NCI-H526 (cell line): ENCODE measurements at regions not wholly inside any gene's neighbourhood (a gene's known extent, or its start where the extent isn't known, plus 50 kb on each side); places are given as distances from the start of the nearest gene placed in this dataset.
"Not testable (repeated sequence)": the region's sequence is repeated elsewhere in the genome, so short reads cannot be mapped to it uniquely, and the experiment has no call there.

Experiments used
- DNase-seq, 2 experiments: peaks; one replicate each; lab custom pipeline; 2025; lab: John Stamatoyannopoulos, UW

DNA sequence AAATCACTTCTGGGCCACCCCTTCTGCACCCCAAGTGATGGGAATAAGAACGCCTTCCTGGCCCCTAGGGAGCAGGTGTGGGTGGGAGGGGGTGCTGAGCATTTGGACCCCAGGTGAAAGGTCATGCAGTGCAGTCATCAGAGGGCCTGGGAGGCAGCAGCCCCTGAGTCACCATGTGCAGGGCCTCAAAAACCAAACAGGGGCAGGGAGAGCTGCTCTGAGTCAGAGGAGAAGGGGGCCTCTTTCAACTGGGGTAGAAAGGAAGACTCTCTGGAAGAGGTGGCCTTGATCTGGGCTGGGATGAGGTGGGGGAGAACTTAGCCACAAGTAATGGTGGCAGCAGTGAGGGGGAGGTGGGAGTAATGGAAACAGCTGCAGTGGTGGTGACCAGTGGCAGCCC is 164.3 kb downstream of the BUB3 start:
- no peak for DNase-seq

DNA sequence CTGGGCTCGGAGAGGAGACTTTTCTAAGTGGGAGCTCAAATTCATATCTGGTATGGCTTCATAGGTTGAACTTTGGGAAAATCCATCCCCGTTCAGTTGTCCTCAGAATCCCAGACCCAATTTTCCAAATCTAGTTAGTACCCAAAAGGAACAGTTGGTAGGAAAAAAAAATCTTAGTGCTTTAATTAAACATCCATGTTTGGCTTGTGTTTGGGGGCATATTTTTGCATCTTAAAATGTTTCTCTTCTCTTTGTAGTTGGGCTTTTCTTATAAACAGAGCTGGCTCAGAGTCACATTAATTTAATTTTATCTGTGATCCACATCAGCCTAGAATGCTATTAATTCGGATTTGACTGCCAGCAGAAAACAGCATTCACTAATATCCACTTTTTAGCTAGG is 165.9 kb downstream of the BUB3 start:
- DNase-seq, result no peak

DNA sequence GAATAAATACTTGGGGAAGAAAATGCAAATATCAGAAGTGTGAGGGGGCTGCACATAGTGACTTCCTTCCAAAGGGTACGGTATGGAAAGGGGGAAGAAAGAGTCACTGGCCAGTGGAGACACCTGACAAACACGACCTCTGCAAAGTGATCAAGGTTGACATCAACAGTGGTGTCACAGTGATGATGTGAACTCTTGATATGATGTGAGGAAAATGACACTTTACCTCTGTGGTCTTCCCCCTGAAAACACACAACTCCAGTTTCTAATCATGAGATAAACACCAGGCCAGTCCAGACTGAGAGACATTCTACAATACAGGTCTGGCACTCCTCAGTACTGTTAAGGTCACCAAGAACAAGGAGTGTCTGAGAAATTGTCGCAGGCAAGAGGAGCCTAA is 169.7 kb downstream of the BUB3 start:
- DNase-seq, result no peak

DNA sequence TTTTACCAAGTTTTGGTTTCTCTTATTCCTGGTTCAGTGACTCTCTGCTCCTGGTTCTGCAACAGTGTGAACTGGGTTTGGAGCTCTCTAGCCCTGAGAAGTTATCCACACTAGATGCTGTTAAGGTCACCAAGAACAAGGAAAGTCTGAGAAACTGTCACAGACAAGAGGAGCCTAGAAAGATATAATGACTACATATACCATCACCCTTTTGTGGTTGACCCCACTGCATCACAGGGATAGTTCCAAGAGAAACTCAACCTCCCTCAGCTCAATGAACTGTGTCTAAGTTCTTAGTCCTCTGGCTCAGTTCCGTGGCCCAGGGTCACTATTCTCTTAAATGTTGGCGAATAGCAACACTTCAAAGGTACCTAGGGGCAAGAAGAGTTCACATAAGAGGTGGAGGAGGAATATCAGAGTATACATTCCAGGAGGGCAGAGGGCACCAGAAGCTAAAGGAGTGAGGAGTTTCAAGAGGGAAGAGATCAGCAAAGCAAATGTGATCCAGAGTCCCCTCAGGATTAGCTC is 171.5 kb downstream of the BUB3 start:
- DNase-seq, result no peak

DNA sequence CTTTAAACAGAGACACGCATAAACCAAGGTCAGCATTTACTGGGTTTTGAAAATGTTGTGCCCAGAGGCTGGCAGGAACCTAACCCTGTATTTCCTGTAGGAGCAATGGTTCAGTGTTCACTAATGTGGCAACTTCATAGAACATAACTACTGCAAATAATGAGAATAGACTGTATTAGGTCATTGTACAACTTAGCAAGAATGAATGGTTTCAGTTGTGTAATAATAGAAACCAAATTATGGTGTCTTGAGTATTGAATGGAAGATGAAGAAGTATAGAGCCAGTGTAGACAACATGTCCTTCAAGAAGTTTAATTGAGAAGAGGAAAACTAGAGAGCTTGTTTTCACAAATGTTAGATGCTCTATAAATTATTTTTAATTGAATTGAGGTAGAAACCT is 172.5 kb downstream of the BUB3 start:
- DNase-seq, result no peak

GRCh38 chr10:123327450-123327849 is 173.2 kb downstream of the BUB3 start:
- DNase-seq, result no peak

DNA sequence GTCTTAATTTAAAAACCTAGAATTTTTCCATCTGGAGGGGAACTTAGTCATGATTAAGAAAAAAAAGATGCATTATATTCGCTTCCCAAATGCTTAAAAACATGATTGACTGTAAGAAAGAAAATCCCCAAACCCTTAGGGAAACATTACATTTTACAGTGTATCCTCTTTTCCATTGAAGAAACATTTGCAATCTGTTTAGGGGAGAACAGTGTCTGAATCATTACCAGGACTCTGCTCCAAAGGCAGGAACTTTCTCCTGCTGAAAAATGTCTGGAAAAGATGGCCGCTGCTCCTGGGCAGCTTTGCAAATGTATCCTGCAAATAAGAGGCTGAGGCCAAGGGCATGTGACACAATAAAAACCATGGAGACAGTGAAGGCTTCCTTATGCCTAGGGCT is 173.7 kb downstream of the BUB3 start:
- no peak for DNase-seq

GRCh38 chr10:123331438-123331837 is 177.2 kb downstream of the BUB3 start:
- DNase-seq, result peak; percentile 11 to 30

- no peak for DNase-seq
These were observed 192.4 kb downstream of the BUB3 start for GRCh38 chr10:123346581-123346980.

GRCh38 chr10:123348691-123349572 is 194.7 kb downstream of the BUB3 start:
- DNase-seq, result no peak

DNA sequence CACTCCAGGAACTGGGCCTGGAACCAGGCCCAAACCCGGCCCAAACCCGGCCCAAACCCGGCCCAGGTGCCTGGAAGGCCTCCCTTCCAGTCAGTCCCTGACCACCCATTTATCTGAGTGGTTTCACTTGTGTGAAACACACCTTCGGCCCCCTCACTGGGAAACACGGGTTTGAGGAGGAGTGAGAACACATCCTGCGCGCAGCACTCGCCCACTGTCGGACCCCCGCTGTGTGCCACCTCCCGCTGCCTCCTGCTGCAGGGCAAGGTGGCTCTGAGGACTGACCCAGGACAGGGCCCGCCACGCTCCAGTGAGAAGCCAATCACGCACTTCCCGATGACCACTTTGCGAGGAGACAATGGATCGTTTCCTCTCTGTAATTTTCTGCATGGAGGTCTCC is 197.5 kb downstream of the BUB3 start:
- DNase-seq, result no peak

DNA sequence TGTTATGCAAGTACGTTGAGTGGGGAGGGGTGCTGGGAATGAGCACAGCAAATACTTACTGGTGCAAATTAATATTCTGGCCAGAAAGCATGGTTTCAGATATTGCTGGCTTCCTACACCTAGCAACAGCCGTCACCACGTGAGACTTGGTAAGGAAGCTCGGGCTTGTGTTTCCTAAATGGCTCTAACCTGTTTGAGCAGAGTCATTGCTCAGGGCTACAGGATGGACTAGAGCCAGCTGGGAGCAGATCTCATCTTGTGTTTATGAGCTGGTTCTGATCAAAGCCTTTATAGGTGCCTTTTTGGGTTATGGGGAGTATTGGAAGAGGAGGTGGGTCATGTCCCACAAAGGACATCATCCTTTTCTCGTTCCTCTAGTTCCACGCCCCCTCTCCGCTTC is 200.3 kb downstream of the BUB3 start:
- no peak for DNase-seq

DNA sequence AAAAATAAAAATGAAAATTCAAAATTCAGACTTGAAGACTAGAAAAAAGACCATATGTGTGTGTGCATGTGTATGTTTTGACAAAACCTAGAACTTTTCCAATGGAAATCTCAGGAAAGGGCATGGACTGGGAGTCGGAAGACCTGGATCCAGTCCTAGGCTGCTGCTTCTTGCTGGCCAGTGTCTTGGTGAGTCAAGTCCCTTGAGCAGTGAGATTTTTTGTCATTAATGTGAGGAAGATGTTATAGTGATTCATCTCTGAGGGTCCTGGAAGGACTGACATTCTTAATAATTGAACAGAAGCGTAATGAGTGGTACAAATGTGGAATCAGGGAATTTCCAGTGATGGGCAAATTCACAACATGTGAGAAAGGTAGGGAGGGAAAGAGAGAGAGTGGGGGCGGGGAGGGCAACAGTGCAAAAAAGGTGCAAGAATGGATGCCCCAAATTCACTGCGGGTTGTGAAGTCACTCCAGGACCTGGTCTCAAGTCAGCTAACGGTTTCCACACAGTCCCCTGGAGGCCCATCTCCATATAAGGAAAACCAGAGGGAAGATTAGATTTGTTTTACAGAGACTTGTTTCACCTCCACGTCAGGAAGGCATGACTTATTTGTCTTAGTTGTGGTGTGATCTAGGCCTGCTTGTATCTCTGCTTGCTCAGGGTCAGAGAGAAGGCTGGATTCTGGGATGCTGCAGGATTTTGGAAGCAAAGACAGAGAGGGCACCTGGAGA is 201.7 kb downstream of the BUB3 start:
- no peak for DNase-seq

- DNase-seq, result no peak
These were observed 202.6 kb downstream of the BUB3 start for GRCh38 chr10:123356799-123357198.

- DNase-seq, result no peak
These were observed 203.3 kb downstream of the BUB3 start for GRCh38 chr10:123357421-123357930.

GRCh38 chr10:123359539-123359938 is 205.3 kb downstream of the BUB3 start:
- DNase-seq, result no peak

DNA sequence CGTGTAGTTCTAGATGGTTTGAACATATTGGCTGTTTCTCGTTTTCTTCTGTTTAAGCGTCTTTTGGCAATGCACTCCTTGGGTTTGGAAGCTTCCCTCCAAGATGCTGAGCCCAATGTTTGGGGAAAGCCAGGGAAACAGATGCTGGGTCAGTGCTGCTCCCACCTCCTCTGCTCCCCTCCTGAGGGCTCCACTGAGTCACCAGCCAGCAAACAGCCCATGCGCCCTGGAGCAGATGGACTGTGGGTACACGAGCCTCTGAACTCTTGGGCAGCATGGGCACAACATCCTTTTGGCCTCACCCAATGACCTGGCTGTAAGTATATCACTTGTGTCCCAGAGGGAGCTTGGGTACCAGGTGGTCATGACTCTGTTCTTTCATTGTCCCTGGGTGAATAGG is 207.6 kb downstream of the BUB3 start:
- DNase-seq, result no peak

- DNase-seq, result no peak
These were observed 213.0 kb downstream of the BUB3 start for GRCh38 chr10:123367195-123367594.

DNA sequence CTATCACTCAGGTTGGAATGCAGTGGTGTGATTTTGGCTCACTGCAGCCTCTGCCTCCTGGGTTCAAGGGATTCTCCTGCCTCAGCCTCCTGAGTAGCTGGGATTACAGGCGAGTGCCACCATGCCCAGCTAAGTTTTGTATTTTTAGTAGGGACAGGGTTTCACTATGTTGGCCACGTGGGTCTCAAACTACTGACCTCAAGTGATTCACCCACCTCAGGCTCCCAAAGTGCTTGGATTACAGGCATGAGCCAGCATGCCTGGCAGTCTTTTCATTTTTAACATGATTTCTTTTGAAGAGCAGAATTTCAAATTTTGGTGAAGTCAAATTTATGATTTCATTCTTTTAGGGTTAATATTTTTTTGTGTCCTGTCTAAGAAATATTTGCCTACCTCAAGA is 217.4 kb downstream of the BUB3 start:
- DNase-seq, result not testable (repeated sequence)

DNA sequence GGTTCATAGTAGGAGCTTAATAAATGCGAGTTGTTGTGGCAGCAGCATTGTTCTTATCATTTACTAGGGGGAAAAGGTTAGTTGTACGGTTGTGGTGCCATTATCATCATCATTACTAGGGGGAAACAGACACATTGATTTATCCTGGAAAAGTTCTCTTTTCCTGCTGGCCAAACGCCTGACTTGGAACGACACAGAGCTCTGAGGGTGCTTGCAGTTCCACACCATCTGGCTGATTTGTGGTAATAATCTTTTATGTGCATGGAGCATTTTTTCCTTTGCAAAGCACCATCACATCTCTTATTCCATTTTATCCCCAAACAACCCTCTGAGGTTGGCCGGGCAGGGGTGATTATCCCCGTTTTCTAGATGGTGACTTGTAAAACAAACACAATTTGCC is 219.4 kb downstream of the BUB3 start:
- DNase-seq, result no peak

GRCh38 chr10:123375097-123375496 is 220.9 kb downstream of the BUB3 start:
- no peak for DNase-seq

DNA sequence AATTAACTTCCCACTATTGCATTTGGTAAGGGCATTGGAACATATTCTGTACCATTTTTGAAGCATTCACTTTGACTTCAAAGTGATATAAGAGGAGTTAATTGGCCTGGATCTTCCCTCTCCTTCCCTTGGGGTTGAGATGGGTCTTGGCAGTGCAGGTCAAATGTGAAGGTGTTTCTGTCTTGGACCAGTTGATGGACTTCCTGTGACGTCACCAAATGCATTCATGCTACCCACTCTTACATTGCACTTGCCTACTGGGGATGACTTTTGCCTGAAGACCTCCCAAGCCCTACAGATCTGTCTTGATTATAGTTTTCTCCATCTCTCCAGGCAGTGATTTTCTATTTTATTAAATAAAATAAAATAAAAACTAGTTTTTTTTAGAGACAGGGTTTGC is 221.5 kb downstream of the BUB3 start:
- DNase-seq, result no peak

GRCh38 chr10:123377883-123378282 is 223.7 kb downstream of the BUB3 start:
- DNase-seq, result no peak
